SU-DHL-6 (cell line): ENCODE measurements at regions not wholly inside any gene's neighbourhood (a gene's known extent, or its start where the extent isn't known, plus 50 kb on each side); places are given as distances from the start of the nearest gene placed in this dataset.

Source experiments
- H2AFZ ChIP-seq: fragments of 200-600 bp; sonication (generic); 2 replicates; pipeline ENCODE4 v1.6.1; 2014; ENCODE audit warnings: low read depth, mild to moderate bottlenecking, moderate library complexity, mixed read lengths, antibody characterized with exemption, low read length; ENCODE audit not compliant: severe bottlenecking
- H3F3A ChIP-seq: fragments of 200-600 bp; shearing (Covaris generic); 2 replicates; pipeline ENCODE4 v1.6.0; 2016; ENCODE audit warnings: antibody characterized with exemption, mild to moderate bottlenecking; ENCODE audit not compliant: insufficient read depth
- H3K27ac ChIP-seq: fragments of 200-600 bp; sonication (generic); 2 replicates; pipeline ENCODE4 v1.5.1; 2016; ENCODE audit warnings: low read depth, mild to moderate bottlenecking, low read length, moderate library complexity, mixed read lengths
- H3K27me3 ChIP-seq: fragments of 200-600 bp; sonication (generic), shearing (Covaris generic); 2 replicates; pipeline ENCODE4 v1.6.0; 2014; ENCODE audit warnings: mild to moderate bottlenecking, low read length
- H3K36me3 ChIP-seq: fragments of 200-600 bp; sonication (generic); 2 replicates; pipeline ENCODE4 v1.6.1; 2014; ENCODE audit warnings: mild to moderate bottlenecking, low read length, mixed read lengths
- H3K4me2 ChIP-seq: fragments of 300-600, 200-600 bp; shearing (Covaris generic), sonication (generic); 2 replicates; pipeline ENCODE4 v1.6.0; 2014; ENCODE audit warnings: low read length, low read depth, mild to moderate bottlenecking; ENCODE audit not compliant: poor library complexity, severe bottlenecking
- H3K4me3 ChIP-seq: fragments of 200-600 bp; sonication (generic); 2 replicates; pipeline ENCODE4 v1.5.1; 2014; ENCODE audit warnings: antibody characterized with exemption, low read length, mild to moderate bottlenecking, mixed read lengths; ENCODE audit not compliant: insufficient read depth, poor library complexity, severe bottlenecking
- H3K79me2 ChIP-seq: fragments of 200-600 bp; sonication (generic); 2 replicates; pipeline ENCODE4 v1.6.1; 2014; ENCODE audit warnings: mild to moderate bottlenecking, low read length, moderate library complexity; ENCODE audit not compliant: insufficient read depth
- H3K9ac ChIP-seq: fragments of 200-600 bp; sonication (generic); 2 replicates; pipeline ENCODE4 v1.7.0; 2014; ENCODE audit warnings: mild to moderate bottlenecking, low read length
- H3K9me2 ChIP-seq: fragments of 200-600 bp; sonication (generic); replicated peaks from 2 replicates; pipeline ENCODE4 v1.6.1; 2014; ENCODE audit warnings: low read length; ENCODE audit not compliant: insufficient read depth
- H3K9me3 ChIP-seq: fragments of 200-600 bp; sonication (generic); 2 replicates; pipeline ENCODE4 v1.6.1; 2014; ENCODE audit warnings: low read length, mixed read lengths; ENCODE audit not compliant: insufficient read depth
- H4K20me1 ChIP-seq: fragments of 200-600 bp; sonication (generic); 2 replicates; pipeline ENCODE4 v1.6.1; 2014; ENCODE audit warnings: low read depth, mild to moderate bottlenecking, antibody characterized with exemption, low read length, moderate library complexity, mixed read lengths
- CTCF ChIP-seq: fragments of 200-600 bp; sonication (generic); IDR thresholded peaks from one replicate; pipeline ENCODE4 v1.5.1; 2017; ENCODE audit warnings: antibody characterized with exemption, mild to moderate bottlenecking, low read length, moderate library complexity; ENCODE audit not compliant: insufficient read depth, poor library complexity, severe bottlenecking
- EZH2phosphoT487 ChIP-seq: fragments of 200-600 bp; sonication (generic), shearing (Covaris generic); conservative IDR thresholded peaks from 2 replicates; pipeline ENCODE4 v1.6.1; 2018; ENCODE audit warnings: mild to moderate bottlenecking, antibody characterized with exemption, low read length, moderate library complexity, mixed read lengths

GRCh38 chr2:191512874-191513273, 165.1 kb upstream of the NABP1 start:
- Histone ChIP-seq H3K27me3 (no peaks in the 10 kb centered on the region), H3K9ac (no peak overlapping the region), H3F3A (no peaks in the 10 kb centered on the region), H3K9me2 (no peaks in the 10 kb centered on the region), H2AFZ (no peak overlapping the region), H3K79me2 (no peaks in the 10 kb centered on the region), H3K4me3 (no peak overlapping the region), H3K27ac (no peak overlapping the region), H3K4me2 (no peak overlapping the region), H3K36me3 (no peaks in the 10 kb centered on the region), H3K9me3 (no peaks in the 10 kb centered on the region), H4K20me1 (no peaks in the 10 kb centered on the region)
- TF ChIP-seq CTCF (no peak), EZH2phosphoT487 (no peak)

- Histone ChIP-seq H3K79me2 (no peaks in the 10 kb centered on the region), H3K9me3 (no peaks in the 10 kb centered on the region), H3K27ac (no peak overlapping the region), H3K9me2 (no peaks in the 10 kb centered on the region), H3K4me3 (no peak overlapping the region), H4K20me1 (no peaks in the 10 kb centered on the region), H2AFZ (no peak overlapping the region), H3F3A (no peaks in the 10 kb centered on the region), H3K36me3 (no peaks in the 10 kb centered on the region), H3K4me2 (no peak overlapping the region), H3K9ac (no peak overlapping the region), H3K27me3 (no peaks in the 10 kb centered on the region)
- no peak for TF ChIP-seq CTCF
Measured at GRCh38 chr2:191514613-191515012, 163.3 kb upstream of the NABP1 start.

- Histone ChIP-seq H3K9me2 (no peaks in the 10 kb centered on the region), H3K27ac (no peak overlapping the region), H3K79me2 (no peaks in the 10 kb centered on the region), H3K36me3 (no peaks in the 10 kb centered on the region), H3K27me3 (no peaks in the 10 kb centered on the region), H2AFZ (no peak overlapping the region), H3F3A (no peaks in the 10 kb centered on the region), H4K20me1 (no peaks in the 10 kb centered on the region), H3K9ac (no peak overlapping the region), H3K4me3 (no peak overlapping the region), H3K4me2 (no peak overlapping the region), H3K9me3 (no peaks in the 10 kb centered on the region)
- no peak for TF ChIP-seq EZH2phosphoT487
- no peak for TF ChIP-seq CTCF
Measured at GRCh38 chr2:191515551-191515950, 162.4 kb upstream of the NABP1 start.

GRCh38 chr2:191516260-191516659, 161.7 kb upstream of the NABP1 start:
- TF ChIP-seq CTCF (no peak), EZH2phosphoT487 (no peak)
- Histone ChIP-seq H3K27me3 (no peaks in the 10 kb centered on the region), H3F3A (no peaks in the 10 kb centered on the region), H3K4me3 (no peak overlapping the region), H3K79me2 (no peaks in the 10 kb centered on the region), H3K27ac (no peak overlapping the region), H3K9ac (no peak overlapping the region), H2AFZ (no peak overlapping the region), H3K4me2 (no peak overlapping the region), H3K9me3 (no peaks in the 10 kb centered on the region), H4K20me1 (no peaks in the 10 kb centered on the region), H3K36me3 (no peaks in the 10 kb centered on the region), H3K9me2 (no peaks in the 10 kb centered on the region)
